Retinal pigment epithelial cell (primary cell): ENCODE measurements at regions not wholly inside any gene's neighbourhood (a gene's known extent, or its start where the extent isn't known, plus 50 kb on each side); places are given as distances from the start of the nearest gene placed in this dataset.

Experiments
- DNase-seq: peaks from one replicate; pipeline ENCODE4 v3.0.0-alpha.2; 2010; ENCODE audit warnings: low read depth
- H3K4me3 ChIP-seq: 2 replicates; pipeline ENCODE4 v1.5.1; 2011; ENCODE audit warnings: mild to moderate bottlenecking, low read length, control low read depth, moderate library complexity
- CTCF ChIP-seq: conservative IDR thresholded peaks from 2 replicates; pipeline ENCODE4 v1.5.1; 2011; ENCODE audit warnings: low read depth, low read length, control low read depth, inconsistent platforms

DNA sequence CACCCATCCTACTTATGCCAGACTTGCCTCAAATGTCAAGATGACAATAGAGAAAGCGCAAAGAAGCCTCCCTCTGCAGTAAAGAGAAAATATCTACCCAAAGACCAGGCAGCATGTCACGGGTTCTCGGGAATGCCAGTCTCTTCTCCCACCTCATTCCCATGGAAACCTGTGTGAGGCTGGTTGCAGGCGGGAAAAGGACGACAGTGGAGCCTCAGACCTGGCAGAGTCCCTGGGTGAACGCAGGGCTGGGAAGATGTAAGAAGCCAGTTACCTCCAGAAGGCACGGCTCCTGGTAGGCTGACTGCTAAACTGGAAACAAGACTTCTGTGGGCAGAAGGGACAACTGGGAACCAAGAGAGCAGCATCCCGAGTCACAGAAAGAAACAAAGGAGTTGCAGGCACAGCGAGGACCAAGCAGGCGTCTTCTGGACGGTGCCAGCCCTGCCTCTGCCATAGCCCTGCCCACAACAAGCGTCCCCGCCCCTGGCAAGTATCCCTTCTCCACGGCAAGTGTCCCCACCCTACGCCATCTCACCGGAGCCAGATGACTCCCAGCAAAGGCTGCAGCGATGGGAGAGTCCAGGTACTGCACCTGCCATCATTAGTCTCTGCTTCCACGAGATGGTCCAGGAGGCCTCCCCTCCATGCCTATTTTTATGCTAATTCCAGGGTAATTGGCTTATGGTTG, 440.8 kb upstream of the MYT1L start:
- H3K4me3 ChIP-seq, result no peak overlapping the region
- no peak for TF ChIP-seq CTCF
- no peak for DNase-seq

- DNase-seq, result no peak
- H3K4me3 ChIP-seq, result no peak overlapping the region
- TF ChIP-seq CTCF, result no peak
Measured at GRCh38 chr2:2769481-2770431, 438.7 kb upstream of the MYT1L start.

DNA sequence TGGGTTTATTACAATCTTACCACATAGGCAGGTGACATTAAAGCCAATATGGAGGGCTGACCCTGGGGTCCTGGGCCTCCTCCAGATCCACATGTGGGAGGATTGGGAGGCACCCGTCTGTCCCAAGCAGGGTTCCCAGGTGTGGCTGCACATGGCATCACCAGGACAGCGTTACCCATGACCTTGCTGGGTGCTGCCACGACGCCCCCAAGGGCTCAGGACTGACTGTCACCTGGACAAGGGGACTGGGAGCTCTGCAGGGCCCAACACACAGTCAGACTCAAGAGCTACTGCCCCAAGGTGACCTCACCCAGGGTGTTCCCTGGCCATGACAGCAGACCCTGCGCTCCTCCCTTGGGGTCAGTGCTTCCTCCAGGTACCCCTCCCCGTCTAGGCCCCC, 437.4 kb upstream of the MYT1L start:
- TF ChIP-seq CTCF, result no peak
- no peak for DNase-seq
- no peak overlapping the region for H3K4me3 ChIP-seq

DNA sequence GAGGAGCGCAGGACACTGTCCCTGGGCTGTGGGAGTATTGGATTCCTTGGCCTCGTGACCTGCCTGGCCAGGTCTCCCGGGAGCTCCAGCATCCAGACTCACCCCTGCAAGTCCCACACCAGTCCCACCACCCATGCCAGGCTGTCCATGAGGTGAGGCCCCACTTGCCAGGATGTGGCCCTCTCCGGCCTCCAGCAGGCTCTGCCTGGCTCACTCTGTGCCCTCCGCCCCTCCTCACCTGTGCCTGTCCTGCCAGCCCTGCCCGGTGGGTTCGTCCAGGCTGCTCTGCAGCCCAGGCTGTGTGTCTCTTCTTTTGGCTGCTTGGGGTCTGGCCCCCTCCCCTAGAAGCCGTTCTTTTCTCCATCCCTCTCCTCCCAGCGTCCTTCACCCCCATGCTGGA, 436.8 kb upstream of the MYT1L start:
- no peak for TF ChIP-seq CTCF
- H3K4me3 ChIP-seq, result no peak overlapping the region
- DNase-seq, result no peak

- no peak for DNase-seq
- no peak for TF ChIP-seq CTCF
- no peak overlapping the region for H3K4me3 ChIP-seq
Measured at GRCh38 chr2:2765839-2766495, 434.9 kb upstream of the MYT1L start.

DNA sequence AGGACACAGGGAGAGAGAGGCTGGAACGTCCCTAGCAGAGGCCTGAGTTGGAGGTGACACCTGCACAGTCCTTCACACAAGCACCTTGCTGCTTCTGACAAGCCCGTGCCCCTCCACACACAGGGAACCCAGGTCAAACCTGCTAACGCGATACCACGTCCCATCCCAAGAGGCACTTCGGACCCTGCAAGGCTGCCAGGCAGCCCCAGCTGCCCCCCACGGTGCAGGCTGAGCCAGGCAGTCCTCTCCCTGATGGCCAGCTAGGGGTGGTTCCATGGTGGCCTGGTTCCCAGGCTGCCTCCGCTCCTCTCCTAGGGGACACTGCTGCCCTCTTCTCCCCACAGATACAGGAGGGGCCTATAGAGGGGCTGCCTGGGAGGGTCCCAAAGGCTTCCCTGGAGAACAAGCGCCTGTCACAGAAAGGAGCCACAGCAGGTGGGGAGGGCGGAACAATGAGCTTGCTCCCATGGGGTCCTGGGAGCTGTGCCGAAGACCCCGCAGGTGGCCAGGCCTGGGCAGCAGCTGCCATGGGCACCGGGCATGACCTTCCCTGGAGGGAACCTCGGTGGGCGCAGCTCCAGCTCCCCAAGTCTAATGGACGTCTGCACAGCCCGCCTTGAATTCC, 434.2 kb upstream of the MYT1L start:
- TF ChIP-seq CTCF, result no peak
- H3K4me3 ChIP-seq, result no peak overlapping the region
- no peak for DNase-seq
